Limb (tissue), 2 donors: ENCODE measurements at regions not wholly inside any gene's neighbourhood (a gene's known extent, or its start where the extent isn't known, plus 50 kb on each side); places are given as distances from the start of the nearest gene placed in this dataset.
"Not testable (repeated sequence)": the region's sequence is repeated elsewhere in the genome, so short reads cannot be mapped to it uniquely, and the experiment has no call there.

Experiments used
- DNase-seq, 2 donors: peaks; one replicate each; pipeline ENCODE4 v3.0.0-alpha.2; 2016; ENCODE audit errors: extremely low spot score in 2 of 2

DNA sequence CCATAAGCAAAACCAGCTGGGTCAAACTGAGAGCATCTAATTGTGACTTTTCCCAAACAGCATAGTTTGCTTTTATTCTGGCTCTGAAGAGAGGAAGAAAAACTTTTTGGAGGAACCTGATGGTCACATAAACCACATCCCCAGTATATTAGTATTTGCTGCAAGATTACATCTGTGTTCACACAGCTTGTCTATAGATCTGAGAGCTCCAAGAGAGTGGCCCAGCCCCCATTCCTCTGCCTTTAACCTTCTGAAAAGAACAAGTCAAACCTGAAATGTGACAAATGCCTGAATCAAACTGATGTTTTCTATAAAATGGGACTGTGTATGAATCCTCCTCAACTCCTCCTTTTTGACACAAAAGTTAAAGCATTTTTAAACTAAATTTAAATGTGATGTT lies 435.2 kb downstream of the ZNF479 start:
- DNase-seq: not testable (repeated sequence)

DNA sequence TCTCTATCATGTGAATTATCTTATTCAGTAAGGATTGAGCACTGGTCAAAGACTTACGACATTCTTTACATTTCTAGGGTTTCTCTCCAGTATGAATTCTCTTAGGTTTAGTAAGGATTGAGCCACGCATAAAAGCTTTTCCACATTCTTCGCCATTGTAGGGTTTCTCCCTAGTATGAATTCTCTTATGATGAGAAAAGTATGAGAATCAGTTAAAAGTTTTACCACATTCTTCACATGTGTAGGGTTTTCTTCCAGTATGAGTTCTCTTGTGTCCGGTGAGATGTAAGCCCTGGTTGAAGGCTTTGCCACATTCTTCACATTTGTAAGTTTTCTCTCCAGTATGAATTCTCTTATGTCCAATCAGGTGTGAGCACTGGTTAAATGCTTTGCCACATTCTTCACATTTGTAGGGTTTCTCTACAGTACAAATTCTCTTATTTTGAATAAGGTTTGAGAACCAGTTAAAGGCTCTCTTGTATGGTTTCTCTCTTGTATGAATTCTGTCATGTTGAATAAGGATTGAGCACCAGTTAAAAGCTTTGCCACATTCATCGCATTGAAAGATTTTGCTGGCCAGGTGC lies 445.9 kb downstream of the ZNF479 start:
- DNase-seq: no peak

DNA sequence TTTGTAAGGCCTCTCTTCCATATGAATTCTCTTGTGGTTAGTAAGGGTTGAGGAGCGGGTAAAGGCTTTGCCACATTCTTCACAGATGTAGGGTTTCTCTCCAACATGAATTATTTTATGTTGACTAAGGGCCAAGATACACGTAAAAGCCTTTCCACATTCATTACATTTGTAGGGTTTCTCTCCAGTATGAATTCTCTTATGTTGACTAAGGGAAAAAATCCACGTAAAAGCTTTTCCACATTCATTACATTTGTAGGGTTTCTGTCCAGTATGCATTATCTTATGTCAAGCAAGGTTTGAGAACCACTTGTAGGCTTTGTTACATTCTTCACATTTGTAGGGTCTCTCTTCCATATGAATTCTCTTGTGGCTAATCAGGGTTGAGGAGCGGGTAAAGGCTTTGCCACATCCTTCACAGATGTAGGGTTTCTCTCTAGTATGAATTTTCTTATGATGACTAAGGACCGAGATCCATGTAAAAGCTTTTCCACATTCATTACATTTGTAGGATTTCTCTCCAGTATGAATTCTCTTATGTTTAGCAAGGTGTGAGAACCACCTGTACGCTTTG lies 493.0 kb downstream of the ZNF479 start:
- no peak for DNase-seq

DNA sequence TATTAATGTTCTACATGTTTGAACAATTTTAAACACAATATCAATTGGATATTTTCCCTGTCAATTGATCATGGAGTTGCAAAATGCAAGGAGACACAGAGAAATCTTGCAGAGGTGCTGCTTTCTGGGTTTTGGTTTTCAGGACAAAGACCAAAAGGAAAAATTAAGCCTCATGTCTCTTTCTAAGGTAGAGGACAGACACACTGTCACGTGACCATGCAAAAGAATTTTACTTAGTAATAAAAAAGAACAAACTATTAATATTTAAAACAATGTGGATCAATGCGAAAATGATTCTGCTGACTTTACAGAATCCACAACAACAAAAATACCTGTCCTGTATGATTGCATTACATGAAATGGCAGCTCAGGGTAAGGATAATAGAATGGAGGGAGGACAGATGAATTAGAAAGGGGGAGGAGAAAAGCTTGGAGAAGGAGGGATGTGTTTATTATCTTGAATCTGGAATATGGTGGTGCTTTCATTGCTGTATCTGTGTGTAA lies 493.7 kb upstream of the NUPR2 start:
- no peak for DNase-seq

DNA sequence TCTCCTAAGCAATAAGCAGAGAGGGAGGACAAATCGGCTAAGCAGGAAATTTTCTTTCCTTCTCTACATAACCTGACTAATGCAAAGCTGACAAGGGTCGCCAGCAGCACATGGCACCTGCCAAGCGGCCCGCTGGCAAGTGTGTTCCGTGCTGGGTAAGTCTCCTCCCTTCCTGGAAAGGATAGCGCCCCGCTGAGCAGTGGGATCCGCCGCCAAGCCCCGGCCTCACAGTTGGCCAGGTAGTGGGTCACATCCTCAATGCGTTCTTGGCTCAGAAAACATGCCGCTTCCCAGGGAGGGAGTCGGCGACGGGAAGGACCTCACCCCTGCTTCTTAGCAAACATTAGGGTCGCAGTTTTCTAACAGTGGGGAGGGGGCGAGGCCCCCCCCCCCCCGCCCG lies 488.9 kb upstream of the NUPR2 start:
- peak in 1 of 2 donors; percentile 23 for DNase-seq

DNA sequence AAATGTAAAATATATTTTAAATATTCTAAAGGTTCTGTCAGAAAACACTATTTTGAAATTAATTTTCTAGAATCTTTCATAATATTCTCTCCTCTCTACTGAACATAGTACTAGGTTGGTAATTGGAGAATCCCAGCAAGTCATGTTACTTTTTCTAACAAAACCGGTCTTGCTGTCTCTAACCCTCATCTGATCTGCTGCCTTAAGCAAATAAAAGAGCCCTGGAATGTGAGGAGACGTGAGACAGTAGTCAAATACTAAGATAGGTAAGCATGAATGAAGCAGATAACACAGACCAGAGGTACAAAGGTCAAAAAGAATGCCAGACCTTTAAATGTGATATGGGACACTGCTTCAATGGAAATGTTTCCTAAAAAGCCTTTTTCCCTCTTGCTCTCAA lies 462.4 kb upstream of the NUPR2 start:
- no peak for DNase-seq

DNA sequence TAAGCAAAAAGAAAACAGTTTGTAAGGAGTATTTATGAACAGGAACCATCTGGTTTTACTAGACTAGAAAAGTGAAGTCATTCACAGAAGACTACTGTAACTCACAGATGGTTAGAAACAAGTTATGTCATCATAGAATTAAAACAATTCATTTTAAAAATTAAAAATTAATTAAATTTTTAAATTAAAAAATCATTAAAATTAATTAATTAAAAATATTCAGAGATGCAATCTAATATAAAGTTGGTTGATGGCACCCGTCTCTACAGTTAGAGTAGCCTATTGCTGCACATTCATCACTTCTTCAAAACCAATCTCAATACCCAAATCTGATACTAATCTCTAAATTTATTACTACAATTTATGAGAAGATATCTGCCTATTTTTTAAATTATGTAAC lies 454.8 kb upstream of the NUPR2 start:
- no peak for DNase-seq

DNA sequence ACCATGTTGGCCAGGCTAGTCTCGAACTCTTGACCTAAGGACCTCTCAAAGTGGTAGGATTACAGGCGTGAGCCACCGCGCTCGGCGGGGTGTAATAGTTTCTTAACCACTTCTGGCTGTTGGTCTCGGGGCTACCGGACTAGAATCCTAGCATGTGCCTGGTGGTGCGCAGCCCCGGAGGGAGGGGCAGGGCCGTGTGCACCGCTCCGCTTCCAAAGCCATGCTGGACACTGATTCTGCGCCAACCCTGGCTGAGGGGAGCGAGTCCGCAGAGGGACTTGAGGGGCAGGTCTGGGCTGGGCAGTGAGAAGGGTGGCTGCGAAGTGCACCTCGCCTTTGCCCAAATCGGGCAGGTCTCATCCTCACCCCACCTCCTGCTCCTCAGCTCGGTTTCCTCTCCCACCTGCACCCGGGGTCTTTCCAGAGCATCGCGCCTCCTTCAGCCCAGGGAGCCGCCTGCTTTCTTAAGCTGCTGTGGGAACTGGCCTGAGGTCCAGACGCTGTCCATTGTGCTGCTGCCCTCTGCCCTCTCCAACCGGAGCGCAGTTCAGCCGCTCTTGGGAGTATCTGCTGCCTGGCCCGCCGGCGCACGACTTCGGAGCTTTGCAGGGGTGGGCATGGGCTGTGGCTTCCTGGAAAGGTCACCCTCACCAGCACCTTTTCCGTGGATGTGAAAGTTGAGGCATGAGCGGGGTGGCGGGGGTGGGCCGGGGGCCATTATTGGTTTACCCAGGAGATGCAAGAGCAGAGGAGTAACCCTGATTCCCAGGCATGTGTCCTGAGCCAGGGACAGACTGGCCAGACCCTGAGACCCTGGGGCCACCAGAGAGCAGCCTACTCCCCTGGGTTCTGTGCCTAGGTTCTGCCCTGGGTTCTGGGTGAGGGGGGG lies 422.6 kb upstream of the NUPR2 start:
- no peak for DNase-seq

DNA sequence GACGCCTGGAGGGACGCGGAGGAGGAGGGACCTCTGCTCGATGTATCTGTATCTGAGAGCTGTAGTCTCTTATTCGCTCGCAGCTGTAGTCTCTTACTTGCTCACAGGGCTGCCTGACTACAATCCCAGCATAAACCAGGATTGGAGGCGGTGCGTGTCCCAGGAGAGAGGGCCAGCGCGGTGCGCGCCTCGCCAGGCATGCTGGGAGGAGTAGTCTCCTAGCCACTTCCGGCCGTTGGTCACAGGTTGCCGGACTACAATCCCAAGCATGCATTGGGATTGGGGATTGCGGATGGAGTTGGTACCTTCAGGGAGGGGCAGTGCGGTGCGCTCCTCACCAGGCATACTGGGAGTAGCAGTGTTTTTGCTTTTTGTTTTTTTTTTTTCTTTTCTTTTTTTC lies 421.7 kb upstream of the NUPR2 start:
- no peak for DNase-seq

DNA sequence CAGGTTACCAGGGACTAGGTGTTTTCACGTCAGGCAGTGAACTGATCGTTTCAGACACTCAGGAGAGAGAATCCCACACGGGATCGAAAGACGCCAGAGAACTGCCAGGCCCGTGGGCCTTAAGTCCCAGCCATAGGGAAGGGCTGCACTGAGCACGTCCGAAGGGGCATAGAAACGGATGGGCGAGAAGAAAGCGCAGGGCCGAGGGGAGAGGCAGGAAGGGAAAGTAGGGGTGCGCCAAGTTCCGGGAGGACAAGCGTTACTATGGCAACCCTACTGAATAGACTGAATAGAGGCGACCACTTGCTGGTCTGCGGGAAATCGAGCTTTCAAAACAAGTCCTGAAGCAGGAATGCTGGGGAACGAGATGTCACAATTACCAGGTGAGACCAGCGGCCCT lies 421.3 kb upstream of the NUPR2 start:
- no peak for DNase-seq

DNA sequence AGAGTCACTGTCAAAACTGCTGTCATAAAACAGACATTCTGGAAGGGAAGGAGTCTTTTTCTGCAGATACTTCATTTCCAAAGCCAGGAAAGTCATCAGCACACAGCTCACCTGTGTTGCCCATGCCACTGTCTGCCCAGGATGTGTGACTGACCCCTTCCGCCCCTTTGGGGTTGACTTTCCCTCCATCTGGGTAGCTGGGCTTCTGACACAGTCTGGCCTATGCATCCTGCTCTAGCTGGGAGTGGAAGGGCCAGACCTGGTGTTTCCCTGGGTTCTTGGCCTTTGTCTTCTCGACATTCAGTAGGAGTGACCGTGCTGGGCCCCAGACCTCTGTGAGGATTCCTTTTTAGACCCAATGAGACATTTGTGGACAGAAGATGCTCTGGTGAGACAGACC lies 378.9 kb upstream of the NUPR2 start:
- DNase-seq: no peak

DNA sequence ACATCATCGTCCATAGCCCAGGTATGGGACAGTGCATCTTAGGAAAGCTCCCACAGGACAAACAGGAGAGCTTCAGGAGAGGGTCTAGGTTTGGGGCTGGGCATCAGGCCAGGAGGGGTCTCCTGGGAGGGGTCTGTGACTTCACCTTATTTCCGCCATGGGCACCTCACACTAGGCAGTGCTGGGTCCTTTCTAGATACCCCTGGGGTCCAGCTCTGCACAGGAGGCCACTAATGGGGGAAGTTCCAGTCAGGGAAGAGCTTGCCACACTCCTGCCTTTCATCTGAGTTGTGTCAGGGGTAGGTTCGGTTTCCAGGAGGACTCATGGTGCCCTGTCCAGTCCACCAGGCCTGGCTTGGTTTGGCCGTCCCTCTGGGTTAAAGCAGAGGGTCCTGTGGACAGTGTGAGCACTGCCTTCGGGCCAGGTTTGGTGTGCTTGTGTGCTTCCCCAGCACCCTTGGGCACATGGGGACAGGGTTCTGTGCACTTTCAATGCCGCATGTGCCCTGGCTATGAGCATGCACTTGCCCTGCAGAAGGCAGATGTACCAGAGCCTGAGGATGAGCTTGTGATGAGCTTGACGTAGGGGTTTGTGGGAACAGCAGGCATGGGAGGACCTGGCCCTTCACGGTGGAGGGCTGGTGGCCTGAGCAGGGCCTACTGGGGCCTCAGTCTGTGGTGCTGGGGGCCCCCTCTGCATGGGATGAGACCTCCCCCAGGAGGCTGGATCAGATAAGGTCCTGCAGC lies 377.7 kb upstream of the NUPR2 start:
- DNase-seq: no peak

DNA sequence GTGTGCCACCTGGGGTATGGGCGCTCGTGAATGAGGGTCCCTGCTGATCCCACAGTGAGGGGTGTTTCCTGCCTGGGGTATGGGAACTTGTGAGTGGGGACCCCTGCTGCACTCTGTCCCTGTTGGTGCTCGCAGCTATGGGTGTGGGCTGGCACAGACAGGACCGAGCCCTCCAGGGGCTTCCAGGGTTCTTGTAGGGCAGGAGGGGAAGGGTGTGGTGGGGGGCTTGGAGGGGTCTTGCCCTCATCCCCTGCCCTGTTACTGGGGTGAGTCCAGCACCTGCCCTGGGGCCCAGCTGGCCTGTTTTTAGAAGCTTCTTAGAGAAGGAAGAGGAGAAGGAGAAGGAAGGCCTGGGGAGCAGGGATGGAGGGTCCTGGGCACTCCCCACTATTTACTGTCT lies 377.0 kb upstream of the NUPR2 start:
- no peak for DNase-seq

DNA sequence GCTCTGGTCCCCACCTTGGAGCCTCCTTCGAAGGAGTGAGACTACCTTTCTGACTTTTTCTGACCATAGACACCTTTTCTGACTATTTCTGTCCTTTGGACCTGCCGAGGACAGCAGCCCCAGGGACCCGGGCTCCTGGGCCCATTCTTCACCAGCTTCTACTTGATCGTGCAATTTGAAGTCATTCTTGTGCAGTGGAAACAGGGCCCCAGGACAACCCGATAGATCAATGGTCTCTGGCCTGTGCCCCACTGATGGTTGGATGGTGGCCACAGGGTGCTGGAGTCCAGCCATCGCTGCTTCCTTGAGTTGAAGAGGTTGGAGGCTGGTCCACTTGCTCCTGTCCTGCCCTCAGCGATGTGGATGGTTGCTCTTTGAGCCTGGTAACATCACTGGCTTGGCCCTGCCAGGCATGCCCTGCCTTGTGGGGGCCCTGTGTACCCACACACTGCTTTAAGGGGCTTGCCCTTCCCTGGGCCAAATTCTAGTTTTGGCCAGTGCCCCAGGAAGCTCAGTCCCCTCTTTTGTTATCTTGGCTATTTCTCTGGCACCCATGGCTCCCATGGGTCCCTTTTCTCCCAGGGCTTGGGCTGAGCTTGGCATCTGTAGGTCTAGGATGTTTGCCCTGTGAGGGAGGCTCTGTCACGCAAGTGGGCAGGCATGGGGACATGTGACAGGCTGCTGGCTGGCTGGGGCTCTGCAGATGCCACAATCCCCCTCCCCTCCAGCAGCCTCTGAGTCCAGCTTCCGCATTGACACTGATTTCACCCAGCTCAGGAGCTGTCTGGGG lies 375.6 kb upstream of the NUPR2 start:
- no peak for DNase-seq

DNA sequence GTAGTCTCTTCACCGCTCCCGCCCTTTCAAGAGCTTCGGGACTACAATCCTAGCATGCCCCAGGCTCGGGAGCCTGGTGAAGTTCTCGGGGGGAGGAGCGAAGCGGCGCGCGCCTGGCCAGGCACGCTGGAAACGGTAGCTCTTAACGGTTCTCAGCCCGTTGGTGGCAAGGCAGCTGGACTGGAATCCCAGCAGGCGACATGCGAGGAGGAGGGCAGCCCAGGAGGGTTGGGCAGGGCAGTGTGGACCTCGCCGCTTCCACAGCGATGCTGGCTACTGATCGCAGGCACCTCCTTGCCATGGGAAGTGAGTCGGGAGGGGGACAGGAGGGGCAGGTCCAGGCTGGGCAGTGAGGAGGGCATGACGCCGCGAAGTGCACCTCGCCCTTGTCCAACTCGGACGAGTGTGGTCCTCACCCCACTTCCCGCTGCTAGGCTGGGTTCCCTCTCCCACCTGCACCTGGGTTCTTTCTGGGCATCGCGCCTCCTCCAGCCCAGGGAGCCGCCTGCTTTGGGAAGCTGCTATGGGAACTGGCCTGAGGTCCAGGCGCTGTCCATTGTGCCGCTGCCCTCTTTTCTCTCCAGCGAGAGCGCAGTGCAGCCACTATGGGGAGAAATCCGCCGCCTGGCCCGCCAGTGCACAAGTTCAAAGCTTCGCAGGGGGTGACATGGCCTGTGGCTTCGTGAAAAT lies 367.8 kb upstream of the NUPR2 start:
- no peak for DNase-seq

DNA sequence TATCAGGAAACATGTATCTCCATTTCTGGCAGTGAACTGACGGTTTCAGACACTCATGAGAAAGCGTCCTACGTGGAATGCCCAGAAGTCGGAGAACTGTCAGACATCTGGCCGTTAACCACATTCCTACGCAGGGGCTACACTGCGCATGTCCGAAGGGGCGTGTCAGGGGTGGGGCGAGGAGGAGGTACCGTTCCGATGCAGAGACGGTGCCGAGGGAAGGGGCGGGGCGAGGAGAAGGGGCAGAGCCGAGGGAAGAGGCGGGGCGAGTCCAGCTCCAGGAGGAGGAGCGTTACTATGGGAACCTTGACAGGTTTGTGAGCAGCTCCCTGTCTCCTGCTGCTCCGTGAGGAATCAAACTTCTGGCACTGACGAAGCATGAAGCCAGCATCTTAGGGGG lies 366.9 kb upstream of the NUPR2 start:
- DNase-seq: no peak

DNA sequence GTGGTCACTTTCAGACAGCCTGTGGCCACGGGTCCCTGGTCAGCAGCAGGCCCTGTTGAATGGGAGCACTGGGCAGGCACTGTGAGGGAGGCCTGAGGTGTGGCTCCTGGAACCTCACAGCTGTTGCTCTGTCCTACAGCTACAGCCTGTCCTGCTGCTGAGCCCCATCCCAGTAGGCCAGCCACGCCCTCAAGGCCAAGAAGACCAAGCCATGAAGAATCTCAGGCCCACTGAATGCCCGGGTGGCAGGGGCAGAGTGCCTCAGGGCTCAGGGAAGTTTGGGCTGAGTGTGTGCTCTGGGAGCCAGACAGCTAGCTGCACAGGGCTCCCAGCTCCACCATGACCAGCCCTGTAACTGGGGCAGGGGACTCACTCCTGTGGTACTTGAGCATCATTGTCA lies 363.5 kb upstream of the NUPR2 start:
- no peak for DNase-seq

DNA sequence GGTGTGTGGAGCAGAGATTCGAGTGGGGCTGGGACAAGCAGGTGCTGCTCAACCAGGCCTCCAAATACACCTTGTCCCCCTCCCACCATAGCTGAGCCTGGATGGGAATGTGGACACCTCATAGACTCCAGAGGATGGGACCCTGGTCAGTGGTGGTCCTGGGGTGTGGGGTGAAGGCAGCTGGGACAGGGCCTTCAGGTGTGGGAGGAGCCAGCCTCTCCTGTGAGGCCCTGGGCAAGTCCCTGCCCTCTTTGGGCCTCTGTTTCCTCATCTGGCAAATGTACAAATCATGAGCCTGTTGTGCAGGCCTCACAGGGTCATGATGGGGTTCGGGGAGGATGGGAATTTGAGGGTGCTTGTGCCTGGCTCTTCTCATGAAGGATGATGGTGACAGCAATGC lies 362.9 kb upstream of the NUPR2 start:
- DNase-seq: no peak

DNA sequence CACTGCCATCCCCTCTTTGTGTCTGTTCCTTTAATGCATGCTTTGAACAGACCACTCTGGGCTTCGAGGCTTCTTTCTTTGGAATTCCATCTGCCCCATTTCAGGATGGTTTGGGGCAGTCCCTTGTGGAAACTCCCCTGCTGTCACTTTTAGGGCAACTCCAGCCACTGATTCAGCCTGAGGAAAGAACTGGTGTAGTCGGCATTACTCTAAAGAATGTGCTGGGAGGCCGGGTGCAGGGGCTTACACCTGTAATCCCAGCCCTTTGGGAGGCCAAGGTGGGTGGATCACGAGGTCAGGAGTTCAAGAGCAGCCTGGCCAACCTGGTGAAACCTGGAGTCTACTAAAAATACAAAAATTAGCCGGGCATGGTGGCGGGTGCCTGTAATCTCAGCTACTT lies 358.1 kb upstream of the NUPR2 start:
- DNase-seq: no peak

DNA sequence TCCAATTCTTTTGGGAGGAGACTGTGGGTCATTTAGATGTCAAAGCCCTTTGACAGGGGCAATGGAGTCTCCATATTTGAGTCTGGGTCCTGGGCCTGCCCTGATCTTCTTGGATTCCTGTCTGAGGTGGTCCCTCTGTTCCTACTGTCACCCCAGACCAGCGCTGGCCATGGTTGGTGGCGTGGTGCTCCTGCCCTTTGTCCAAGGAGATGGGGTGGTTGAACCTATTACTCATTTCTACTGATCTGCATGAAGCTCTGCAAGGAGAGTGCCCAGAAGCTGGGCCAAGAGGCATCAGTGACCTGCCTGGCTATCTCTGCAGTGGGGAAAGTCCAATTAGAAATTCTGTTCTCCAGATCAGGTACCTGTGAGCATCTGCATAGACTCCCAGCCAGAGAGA lies 355.6 kb upstream of the NUPR2 start:
- DNase-seq: no peak
